ENCODE measurements at regions not wholly inside any gene's neighbourhood (a gene's known extent, or its start where the extent isn't known, plus 50 kb on each side); places are given as distances from the start of the nearest gene placed in this dataset.
"Not testable (repeated sequence)": the region's sequence is repeated elsewhere in the genome, so short reads cannot be mapped to it uniquely, and the experiment has no call there.

- Histone ChIP-seq H3K36me3 (ENCODE audit: control insufficient read depth, insufficient read depth, low read length) (no peaks in the 10 kb centered on the region), H3K4me1 (ENCODE audit: control insufficient read depth, insufficient read depth, low read length) (no peaks in the 10 kb centered on the region), H3K9me3 (ENCODE audit: control insufficient read depth, low read length) (no peaks in the 10 kb centered on the region), H3K27me3 (ENCODE audit: control insufficient read depth, insufficient read depth, low read length) (no peaks in the 10 kb centered on the region), H3K4me3 (ENCODE audit: low read length) (no peak overlapping the region), H3K9ac (ENCODE audit: low read length) (no peak overlapping the region)
Measured at GRCh38 chr1:24252185-24252780, 65.2 kb upstream of the IFNLR1 start.

- Histone ChIP-seq H3K36me3 (ENCODE audit: control insufficient read depth, insufficient read depth, low read length) (no peaks in the 10 kb centered on the region), H3K4me1 (ENCODE audit: control insufficient read depth, insufficient read depth, low read length) (no peaks in the 10 kb centered on the region), H3K9me3 (ENCODE audit: control insufficient read depth, low read length) (no peaks in the 10 kb centered on the region), H3K4me3 (ENCODE audit: low read length) (no peak overlapping the region), H3K9ac (ENCODE audit: low read length) (no peak overlapping the region), H3K27me3 (ENCODE audit: control insufficient read depth, insufficient read depth, low read length) (no peaks in the 10 kb centered on the region)
Measured at GRCh38 chr1:24251501-24251900, 64.4 kb upstream of the IFNLR1 start.

GRCh38 chr1:24250791-24251190, 63.7 kb upstream of the IFNLR1 start:
- no peaks in the 10 kb centered on the region for H3K36me3 ChIP-seq (ENCODE audit: control insufficient read depth, insufficient read depth, low read length)
- H3K9ac ChIP-seq (ENCODE audit: low read length) = no peak overlapping the region
- no peak overlapping the region for H3K4me3 ChIP-seq (ENCODE audit: low read length)
- no peaks in the 10 kb centered on the region for H3K4me1 ChIP-seq (ENCODE audit: control insufficient read depth, insufficient read depth, low read length)
- H3K27me3 ChIP-seq (ENCODE audit: control insufficient read depth, insufficient read depth, low read length) = no peaks in the 10 kb centered on the region
- H3K9me3 ChIP-seq (ENCODE audit: control insufficient read depth, low read length) = no peaks in the 10 kb centered on the region

GRCh38 chr1:24250224-24250623, 63.1 kb upstream of the IFNLR1 start:
- no peaks in the 10 kb centered on the region for H3K9me3 ChIP-seq (ENCODE audit: control insufficient read depth, low read length)
- H3K9ac ChIP-seq (ENCODE audit: low read length) = no peak overlapping the region
- H3K4me3 ChIP-seq (ENCODE audit: low read length) = no peak overlapping the region
- H3K27me3 ChIP-seq (ENCODE audit: control insufficient read depth, insufficient read depth, low read length) = no peaks in the 10 kb centered on the region
- H3K4me1 ChIP-seq (ENCODE audit: control insufficient read depth, insufficient read depth, low read length) = no peaks in the 10 kb centered on the region
- H3K36me3 ChIP-seq (ENCODE audit: control insufficient read depth, insufficient read depth, low read length) = no peaks in the 10 kb centered on the region

GRCh38 chr1:24248859-24249258, 61.8 kb upstream of the IFNLR1 start:
- H3K9me3 ChIP-seq (ENCODE audit: control insufficient read depth, low read length) = no peaks in the 10 kb centered on the region
- H3K4me3 ChIP-seq (ENCODE audit: low read length) = no peak overlapping the region
- no peaks in the 10 kb centered on the region for H3K4me1 ChIP-seq (ENCODE audit: control insufficient read depth, insufficient read depth, low read length)
- no peaks in the 10 kb centered on the region for H3K36me3 ChIP-seq (ENCODE audit: control insufficient read depth, insufficient read depth, low read length)
- H3K27me3 ChIP-seq (ENCODE audit: control insufficient read depth, insufficient read depth, low read length) = no peaks in the 10 kb centered on the region
- H3K9ac ChIP-seq (ENCODE audit: low read length) = no peak overlapping the region

- not testable (repeated sequence) for H3K4me1 ChIP-seq (ENCODE audit: control insufficient read depth, insufficient read depth, low read length); H3K27me3 ChIP-seq (ENCODE audit: control insufficient read depth, insufficient read depth, low read length)
Measured at GRCh38 chr1:24247337-24247736, 60.2 kb upstream of the IFNLR1 start.

GRCh38 chr1:24244519-24245268, 57.6 kb upstream of the IFNLR1 start:
- Histone ChIP-seq H3K9me3 (ENCODE audit: control insufficient read depth, low read length) (no peaks in the 10 kb centered on the region), H3K36me3 (ENCODE audit: control insufficient read depth, insufficient read depth, low read length) (no peaks in the 10 kb centered on the region), H3K4me3 (ENCODE audit: low read length) (no peak overlapping the region)

More at GRCh38 chr1:24247337-24247736, 60.2 kb upstream of the IFNLR1 start:
- not testable (repeated sequence) for H3K36me3 ChIP-seq (ENCODE audit: control insufficient read depth, insufficient read depth, low read length); H3K4me3 ChIP-seq (ENCODE audit: low read length); H3K9ac ChIP-seq (ENCODE audit: low read length); H3K9me3 ChIP-seq (ENCODE audit: control insufficient read depth, low read length)

GRCh38 chr1:24237750-24238395, 50.8 kb upstream of the IFNLR1 start:
- no peak overlapping the region for H3K9ac ChIP-seq (ENCODE audit: low read length)
- H3K4me3 ChIP-seq (ENCODE audit: low read length) = no peak overlapping the region
- H3K27me3 ChIP-seq (ENCODE audit: control insufficient read depth, insufficient read depth, low read length) = peaks cover 8% of the 10 kb centered on the region
- H3K4me1 ChIP-seq (ENCODE audit: control insufficient read depth, insufficient read depth, low read length) = peaks cover 20% of the 10 kb centered on the region
- H3K36me3 ChIP-seq (ENCODE audit: control insufficient read depth, insufficient read depth, low read length) = no peaks in the 10 kb centered on the region
- H3K9me3 ChIP-seq (ENCODE audit: control insufficient read depth, low read length) = no peaks in the 10 kb centered on the region

More at GRCh38 chr1:24244519-24245268, 57.6 kb upstream of the IFNLR1 start:
- Histone ChIP-seq H3K9ac (ENCODE audit: low read length) (no peak overlapping the region), H3K27me3 (ENCODE audit: control insufficient read depth, insufficient read depth, low read length) (no peaks in the 10 kb centered on the region), H3K4me1 (ENCODE audit: control insufficient read depth, insufficient read depth, low read length) (no peaks in the 10 kb centered on the region)

- Histone ChIP-seq H3K4me3 (ENCODE audit: low read length) (peak overlapping the region; percentile 4), H3K9me3 (ENCODE audit: control insufficient read depth, low read length) (no peaks in the 10 kb centered on the region), H3K4me1 (ENCODE audit: control insufficient read depth, insufficient read depth, low read length) (peaks cover 20% of the 10 kb centered on the region), H3K36me3 (ENCODE audit: control insufficient read depth, insufficient read depth, low read length) (no peaks in the 10 kb centered on the region), H3K9ac (ENCODE audit: low read length) (peak overlapping the region; percentile 17), H3K27me3 (ENCODE audit: control insufficient read depth, insufficient read depth, low read length) (peaks cover 8% of the 10 kb centered on the region)
Measured at GRCh38 chr1:24236789-24237371, 49.8 kb upstream of the IFNLR1 start.
